Transverse colon (tissue), 4 donors: ENCODE measurements at regions not wholly inside any gene's neighbourhood (a gene's known extent, or its start where the extent isn't known, plus 50 kb on each side); places are given as distances from the start of the nearest gene placed in this dataset.

Experiments used
- POLR2A ChIP-seq: fragments of 450-650 bp; IDR thresholded peaks from one replicate; pipeline ENCODE4 v1.6.1; 2016; ENCODE audit warnings: antibody characterized with exemption, mild to moderate bottlenecking, moderate library complexity
- POLR2AphosphoS5 ChIP-seq, 3 donors: sonication (generic); formaldehyde crosslinking; IDR thresholded peaks; one replicate each; pipeline ENCODE4 v1.6.1; 2016; ENCODE audit warnings: antibody characterized with exemption in 3 of 3
- TF ChIP-seq, protein P1 (sequence below), 5 experiments: fragments of 200-600 bp in 3 of 5; fragments of 450-650 bp in 2 of 5; sonication (generic) in 3 of 5; IDR thresholded peaks; 1 replicate in 2 of 5; 2 replicates in 3 of 5; pipeline ENCODE4 v1.5.1; 2016 to 2017; ENCODE audit warnings: antibody characterized with exemption in 5 of 5, inconsistent platforms in 3 of 5, mild to moderate bottlenecking in 2 of 5, moderate library complexity in 1 of 5

- no peak for TF ChIP-seq POLR2A
- TF ChIP-seq, protein P1, sequence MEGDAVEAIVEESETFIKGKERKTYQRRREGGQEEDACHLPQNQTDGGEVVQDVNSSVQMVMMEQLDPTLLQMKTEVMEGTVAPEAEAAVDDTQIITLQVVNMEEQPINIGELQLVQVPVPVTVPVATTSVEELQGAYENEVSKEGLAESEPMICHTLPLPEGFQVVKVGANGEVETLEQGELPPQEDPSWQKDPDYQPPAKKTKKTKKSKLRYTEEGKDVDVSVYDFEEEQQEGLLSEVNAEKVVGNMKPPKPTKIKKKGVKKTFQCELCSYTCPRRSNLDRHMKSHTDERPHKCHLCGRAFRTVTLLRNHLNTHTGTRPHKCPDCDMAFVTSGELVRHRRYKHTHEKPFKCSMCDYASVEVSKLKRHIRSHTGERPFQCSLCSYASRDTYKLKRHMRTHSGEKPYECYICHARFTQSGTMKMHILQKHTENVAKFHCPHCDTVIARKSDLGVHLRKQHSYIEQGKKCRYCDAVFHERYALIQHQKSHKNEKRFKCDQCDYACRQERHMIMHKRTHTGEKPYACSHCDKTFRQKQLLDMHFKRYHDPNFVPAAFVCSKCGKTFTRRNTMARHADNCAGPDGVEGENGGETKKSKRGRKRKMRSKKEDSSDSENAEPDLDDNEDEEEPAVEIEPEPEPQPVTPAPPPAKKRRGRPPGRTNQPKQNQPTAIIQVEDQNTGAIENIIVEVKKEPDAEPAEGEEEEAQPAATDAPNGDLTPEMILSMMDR (IDR thresholded peaks at IDR 0.05), result no peak
- TF ChIP-seq POLR2AphosphoS5 (IDR thresholded peaks at IDR 0.05), result no peak
Observed at GRCh38 chr4:79211490-79211889, 114.4 kb downstream of the NAA11 start.
